HG02884 (cell line): ENCODE measurements at regions not wholly inside any gene's neighbourhood (a gene's known extent, or its start where the extent isn't known, plus 50 kb on each side); places are given as distances from the start of the nearest gene placed in this dataset.

ENCODE experiments used
- ATAC-seq: cut with Tn5 transposase; IDR thresholded peaks from one replicate; pipeline ENCODE4 v1.9.1; 2021; ENCODE audit warnings: mild to moderate bottlenecking, moderate library complexity; ENCODE audit not compliant: unreplicated experiment

GRCh38 chr13:33512880-33513554 is 227.5 kb upstream of the STARD13 start:
- no peak for ATAC-seq

GRCh38 chr13:33514362-33514761 is 228.8 kb upstream of the STARD13 start:
- ATAC-seq, result no peak

- no peak for ATAC-seq
Measured at GRCh38 chr13:33515146-33515545, 229.6 kb upstream of the STARD13 start.

- ATAC-seq, result no peak
Measured at GRCh38 chr13:33518452-33518851, 232.9 kb upstream of the STARD13 start.

GRCh38 chr13:33519561-33520467 is 234.3 kb upstream of the STARD13 start:
- no peak for ATAC-seq

GRCh38 chr13:33520468-33520839 is 234.9 kb upstream of the STARD13 start:
- ATAC-seq, result no peak

- no peak for ATAC-seq
Measured at GRCh38 chr13:33524086-33524485, 238.5 kb upstream of the STARD13 start.

GRCh38 chr13:33525763-33526162 is 240.2 kb upstream of the STARD13 start:
- ATAC-seq, result no peak

GRCh38 chr13:33526718-33527117 is 241.2 kb upstream of the STARD13 start:
- ATAC-seq, result no peak

GRCh38 chr13:33528896-33529295 is 243.3 kb upstream of the STARD13 start:
- ATAC-seq, result no peak

GRCh38 chr13:33531484-33531883 is 245.9 kb upstream of the STARD13 start:
- ATAC-seq, result no peak

- no peak for ATAC-seq
Measured at GRCh38 chr13:33535061-33535460, 249.5 kb upstream of the STARD13 start.

GRCh38 chr13:33536601-33537000 is 251.0 kb upstream of the STARD13 start:
- ATAC-seq, result no peak

- ATAC-seq, result no peak
Measured at GRCh38 chr13:33537026-33537425, 251.5 kb upstream of the STARD13 start.

GRCh38 chr13:33537676-33538075 is 252.1 kb upstream of the STARD13 start:
- no peak for ATAC-seq

- no peak for ATAC-seq
Measured at GRCh38 chr13:33541456-33541855, 255.9 kb upstream of the STARD13 start.

GRCh38 chr13:33541962-33542308 is 256.4 kb upstream of the STARD13 start:
- ATAC-seq, result no peak

GRCh38 chr13:33542309-33543088 is 256.9 kb upstream of the STARD13 start:
- peak; percentile 70 for ATAC-seq

- ATAC-seq, result peak; percentile 7
Measured at GRCh38 chr13:33543089-33543459, 257.5 kb upstream of the STARD13 start.

GRCh38 chr13:33543631-33544265 is 258.2 kb upstream of the STARD13 start:
- no peak for ATAC-seq

GRCh38 chr13:33544308-33544707 is 258.8 kb upstream of the STARD13 start:
- ATAC-seq, result no peak
